Natural killer cell (primary cell): ENCODE measurements at regions not wholly inside any gene's neighbourhood (a gene's known extent, or its start where the extent isn't known, plus 50 kb on each side); places are given as distances from the start of the nearest gene placed in this dataset.

Source experiments
- ATAC-seq, 3 donors: fragments of 150-1000 bp in 2 of 3; fragments of 200-7000 bp in 1 of 3; cut with Tn5 transposase; 1 replicate in 1 of 3; 2 replicates in 2 of 3; pipeline ENCODE4 v1.10.0; 2021; ENCODE audit warnings: mild to moderate bottlenecking in 2 of 3, moderate library complexity in 2 of 3
- DNase-seq, 2 donors: peaks; one replicate each; pipeline versions ENCODE4 v3.0.0 to v3.0.0-alpha.2; 2013 to 2021; ENCODE audit warnings: mixed read lengths in 1 of 2
- H3K27ac ChIP-seq: one replicate; pipeline ENCODE4 v1.5.1; 2013; ENCODE audit warnings: mild to moderate bottlenecking, low read length
- H3K27me3 ChIP-seq: one replicate; pipeline ENCODE4 v1.6.1; 2013; ENCODE audit warnings: low read length; ENCODE audit not compliant: control insufficient read depth, insufficient read depth
- H3K36me3 ChIP-seq: one replicate; pipeline ENCODE4 v1.6.1; 2013; ENCODE audit warnings: low read length; ENCODE audit not compliant: control insufficient read depth, insufficient read depth
- H3K4me1 ChIP-seq: one replicate; pipeline ENCODE4 v1.6.1; 2013; ENCODE audit warnings: low read length; ENCODE audit not compliant: control insufficient read depth, insufficient read depth
- H3K4me3 ChIP-seq: one replicate; pipeline ENCODE4 v1.5.1; 2013; ENCODE audit warnings: low read length
- H3K9me3 ChIP-seq: one replicate; pipeline ENCODE4 v1.6.1; 2013; ENCODE audit warnings: low read length; ENCODE audit not compliant: control insufficient read depth, insufficient read depth
- H3K27ac Mint-ChIP-seq, 2 donors: one replicate each; pipeline ENCODE4 v1.8.0; 2022; ENCODE audit warnings: mild to moderate bottlenecking in 2 of 2, mixed read lengths in 2 of 2, moderate library complexity in 1 of 2
- H3K27me3 Mint-ChIP-seq, 2 donors: one replicate each; pipeline ENCODE4 v1.8.0; 2022; ENCODE audit warnings: low read depth in 2 of 2, mixed read lengths in 2 of 2
- H3K36me3 Mint-ChIP-seq: one replicate; pipeline ENCODE4 v1.8.0; 2022; ENCODE audit warnings: mixed read lengths
- H3K4me1 Mint-ChIP-seq, 2 donors: one replicate each; pipeline ENCODE4 v1.8.0; 2022; ENCODE audit warnings: mixed read lengths in 2 of 2
- H3K4me3 Mint-ChIP-seq: one replicate; pipeline ENCODE4 v1.8.0; 2022; ENCODE audit warnings: mild to moderate bottlenecking, moderate library complexity, mixed read lengths
- H3K9me3 Mint-ChIP-seq, 2 donors: one replicate each; pipeline ENCODE4 v1.8.0; 2022; ENCODE audit warnings: mixed read lengths in 2 of 2
- WGBS: methylation state at CpG from one replicate; pipeline ENCODE4 v1.1.7; 2013; ENCODE audit warnings: missing lambda C conversion rate; ENCODE audit not compliant: insufficient coverage; 5-methylcytosine and 5-hydroxymethylcytosine counted together
- intact Hi-C: fragments of 100-400 bp; cut with micrococcal nuclease; formaldehyde crosslinking; loops from one replicate; pipeline ENCODE4 v1.14.2; 2022
- TF ChIP-seq, protein P1 (sequence below): fragments of 200-600 bp; IDR thresholded peaks from one replicate; pipeline ENCODE4 v1.8.0; 2022; ENCODE audit warnings: antibody characterized with exemption

DNA sequence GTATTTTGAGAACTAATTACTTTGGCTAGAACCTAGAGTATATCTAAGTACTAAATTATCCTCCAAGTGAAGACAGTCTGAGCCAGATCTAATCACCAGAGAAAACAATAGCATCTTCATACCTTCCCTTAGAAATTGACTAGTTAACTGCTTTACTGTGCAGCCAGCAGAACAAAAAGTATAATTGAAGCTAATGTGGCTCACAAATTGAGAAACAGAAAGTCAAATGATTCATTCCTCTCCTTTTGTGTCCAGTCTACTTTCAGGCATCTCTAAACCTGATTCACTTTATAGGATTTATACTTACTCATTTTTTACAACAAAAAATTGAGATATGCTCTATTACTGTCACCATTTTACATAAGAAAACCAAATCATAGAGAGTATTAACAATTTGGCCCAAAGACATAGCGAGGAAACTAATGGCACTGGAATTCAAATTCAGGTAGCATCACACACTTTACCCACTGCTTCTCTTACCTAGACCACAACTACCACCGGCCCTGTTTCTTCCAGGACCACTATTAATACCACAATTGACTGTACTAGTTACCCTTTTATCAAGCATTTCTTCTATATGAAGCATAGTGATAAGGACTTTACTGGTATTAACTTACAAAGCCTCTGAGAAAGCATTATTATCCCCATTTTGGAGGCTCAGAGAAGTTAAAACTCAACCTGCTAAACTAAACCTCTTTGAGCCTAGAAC, 1402.6 kb upstream of the TENM4 start:
- peaks cover 7 to 16% of the 10 kb centered on the region in 2 donors for H3K9me3 Mint-ChIP-seq

GRCh38 chr11:80842246-80842645, 1401.4 kb upstream of the TENM4 start:
- DNase-seq (no peak), ATAC-seq (no peak)
- H3K27me3 Mint-ChIP-seq, result no peaks in the 10 kb centered on the region
- no peaks in the 10 kb centered on the region for H3K4me1 Mint-ChIP-seq
- no peak overlapping the region for H3K27ac Mint-ChIP-seq
- Histone ChIP-seq H3K4me1 (no peaks in the 10 kb centered on the region), H3K4me3 (no peak overlapping the region), H3K27ac (no peak overlapping the region), H3K36me3 (no peaks in the 10 kb centered on the region), H3K9me3 (no peaks in the 10 kb centered on the region), H3K27me3 (no peaks in the 10 kb centered on the region)
- H3K36me3 Mint-ChIP-seq, result no peaks in the 10 kb centered on the region
- intact Hi-C loops, result no loop called here
- TF ChIP-seq, protein P1, sequence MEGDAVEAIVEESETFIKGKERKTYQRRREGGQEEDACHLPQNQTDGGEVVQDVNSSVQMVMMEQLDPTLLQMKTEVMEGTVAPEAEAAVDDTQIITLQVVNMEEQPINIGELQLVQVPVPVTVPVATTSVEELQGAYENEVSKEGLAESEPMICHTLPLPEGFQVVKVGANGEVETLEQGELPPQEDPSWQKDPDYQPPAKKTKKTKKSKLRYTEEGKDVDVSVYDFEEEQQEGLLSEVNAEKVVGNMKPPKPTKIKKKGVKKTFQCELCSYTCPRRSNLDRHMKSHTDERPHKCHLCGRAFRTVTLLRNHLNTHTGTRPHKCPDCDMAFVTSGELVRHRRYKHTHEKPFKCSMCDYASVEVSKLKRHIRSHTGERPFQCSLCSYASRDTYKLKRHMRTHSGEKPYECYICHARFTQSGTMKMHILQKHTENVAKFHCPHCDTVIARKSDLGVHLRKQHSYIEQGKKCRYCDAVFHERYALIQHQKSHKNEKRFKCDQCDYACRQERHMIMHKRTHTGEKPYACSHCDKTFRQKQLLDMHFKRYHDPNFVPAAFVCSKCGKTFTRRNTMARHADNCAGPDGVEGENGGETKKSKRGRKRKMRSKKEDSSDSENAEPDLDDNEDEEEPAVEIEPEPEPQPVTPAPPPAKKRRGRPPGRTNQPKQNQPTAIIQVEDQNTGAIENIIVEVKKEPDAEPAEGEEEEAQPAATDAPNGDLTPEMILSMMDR, result no peak
- peaks cover 11 to 17% of the 10 kb centered on the region in 2 donors for H3K9me3 Mint-ChIP-seq
- H3K4me3 Mint-ChIP-seq, result no peak overlapping the region

More for the DNA sequence above, 1402.6 kb upstream of the TENM4 start:
- Histone ChIP-seq H3K4me1 (no peaks in the 10 kb centered on the region), H3K4me3 (no peak overlapping the region), H3K27me3 (no peaks in the 10 kb centered on the region), H3K27ac (no peak overlapping the region), H3K36me3 (no peaks in the 10 kb centered on the region), H3K9me3 (no peaks in the 10 kb centered on the region)
- H3K36me3 Mint-ChIP-seq, result no peaks in the 10 kb centered on the region
- ATAC-seq (no peak), DNase-seq (no peak)
- H3K27ac Mint-ChIP-seq, result no peak overlapping the region
- H3K4me1 Mint-ChIP-seq, result no peaks in the 10 kb centered on the region
- TF ChIP-seq, protein P1, result no peak
- intact Hi-C loops, result no loop called here
- H3K4me3 Mint-ChIP-seq, result no peak overlapping the region
- 76% methylated on average over 2 of the region's 2 CpGs for WGBS
- no peaks in the 10 kb centered on the region for H3K27me3 Mint-ChIP-seq

DNA sequence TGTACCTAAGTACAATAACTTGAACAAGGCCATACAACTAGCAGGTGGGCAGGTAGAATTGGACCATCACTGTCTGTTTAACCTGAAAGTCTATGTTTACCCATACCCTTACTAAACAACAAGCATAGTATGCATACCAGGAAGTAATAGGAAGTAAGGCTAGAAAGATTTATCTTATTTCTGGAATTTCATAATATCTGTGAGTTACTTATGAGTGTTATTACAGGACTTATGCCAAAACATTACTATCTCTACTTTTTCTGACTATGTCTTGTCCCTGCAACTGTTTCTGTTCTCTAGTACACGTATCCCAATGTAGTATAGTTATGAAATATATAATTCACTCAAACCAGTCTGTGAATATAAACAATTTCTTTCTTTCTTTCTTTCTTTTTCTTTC, 1400.8 kb upstream of the TENM4 start:
- Mint-ChIP-seq H3K27me3 (no peaks in the 10 kb centered on the region), H3K4me3 (no peak overlapping the region), H3K36me3 (no peaks in the 10 kb centered on the region), H3K4me1 (no peaks in the 10 kb centered on the region), H3K27ac (no peak overlapping the region), H3K9me3 (peaks cover 9 to 13% of the 10 kb centered on the region in 2 donors)
- ATAC-seq (no peak), DNase-seq (no peak)
- Histone ChIP-seq H3K4me1 (no peaks in the 10 kb centered on the region), H3K4me3 (no peak overlapping the region), H3K27me3 (no peaks in the 10 kb centered on the region), H3K36me3 (no peaks in the 10 kb centered on the region), H3K9me3 (no peaks in the 10 kb centered on the region), H3K27ac (no peak overlapping the region)
- TF ChIP-seq, protein P1, result no peak
- no CpG with 5 or more reads among the region's 1 CpG for WGBS
- intact Hi-C loops, result no loop called here

GRCh38 chr11:80838153-80838552, 1397.3 kb upstream of the TENM4 start:
- H3K27ac Mint-ChIP-seq, result no peak overlapping the region
- DNase-seq (no peak), ATAC-seq (no peak)
- H3K4me1 Mint-ChIP-seq, result no peaks in the 10 kb centered on the region
- no peaks in the 10 kb centered on the region for H3K9me3 ChIP-seq
- no peaks in the 10 kb centered on the region for H3K36me3 Mint-ChIP-seq
- no peaks in the 10 kb centered on the region for H3K27me3 Mint-ChIP-seq
- TF ChIP-seq, protein P1, result no peak
- H3K27ac ChIP-seq, result no peak overlapping the region
- H3K9me3 Mint-ChIP-seq, result peaks cover 7 to 9% of the 10 kb centered on the region in 2 donors
- H3K4me3 ChIP-seq, result no peak overlapping the region
- no peak overlapping the region for H3K4me3 Mint-ChIP-seq
- H3K36me3 ChIP-seq, result no peaks in the 10 kb centered on the region
- H3K27me3 ChIP-seq, result no peaks in the 10 kb centered on the region
- no peaks in the 10 kb centered on the region for H3K4me1 ChIP-seq
- intact Hi-C loops, result no loop called here
- 90% methylated on average over 1 of the region's 1 CpG for WGBS
